ENCODE measurements at regions not wholly inside any gene's neighbourhood (a gene's known extent, or its start where the extent isn't known, plus 50 kb on each side); places are given as distances from the start of the nearest gene placed in this dataset.

DNA sequence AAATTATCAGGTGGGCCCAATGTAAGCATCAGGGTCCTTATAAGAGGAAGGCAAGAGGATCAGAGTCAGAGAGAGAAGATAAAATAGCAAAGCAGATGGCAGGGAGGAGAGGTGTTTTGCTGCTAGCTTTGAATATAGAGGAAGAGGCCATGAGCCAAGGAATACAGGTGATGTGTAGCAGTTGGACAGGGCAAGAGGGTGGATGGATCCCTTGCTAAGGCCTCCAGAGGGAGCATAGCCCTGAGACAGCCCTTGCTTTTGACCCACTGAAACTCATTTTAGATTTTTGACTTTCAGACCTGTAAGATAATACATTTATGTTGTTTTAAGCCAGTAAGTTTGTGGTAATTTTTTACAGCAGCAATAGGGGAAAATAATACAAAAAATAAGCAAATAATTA lies 116.6 kb upstream of the PARD3B start:
- Histone ChIP-seq H3K9ac (ENCODE audit: low read length) (no peak overlapping the region), H3K9me3 (replicated peaks; ENCODE audit: insufficient read depth, low read length) (no peaks in the 10 kb centered on the region), H3K4me1 (ENCODE audit: low read length) (no peaks in the 10 kb centered on the region), H4K20me1 (ENCODE audit: insufficient read depth, low read length) (no peaks in the 10 kb centered on the region), H3K4me3 (ENCODE audit: low read length) (no peak overlapping the region), H2AFZ (ENCODE audit: low read length) (no peak overlapping the region), H3K79me2 (ENCODE audit: low read length) (no peaks in the 10 kb centered on the region), H3K27ac (ENCODE audit: low read length) (no peak overlapping the region), H3K9me2 (replicated peaks; ENCODE audit: insufficient read depth, low read length) (no peaks in the 10 kb centered on the region), H3K36me3 (replicated peaks; ENCODE audit: insufficient read depth, low read length) (no peaks in the 10 kb centered on the region), H3F3A (ENCODE audit: insufficient read depth, low read length) (no peaks in the 10 kb centered on the region), H3K27me3 (replicated peaks; ENCODE audit: insufficient read depth, low read length) (no peaks in the 10 kb centered on the region), H3K4me2 (ENCODE audit: low read depth, low read length) (no peak overlapping the region)
- no peak for DNase-seq
- TF ChIP-seq, protein P1, sequence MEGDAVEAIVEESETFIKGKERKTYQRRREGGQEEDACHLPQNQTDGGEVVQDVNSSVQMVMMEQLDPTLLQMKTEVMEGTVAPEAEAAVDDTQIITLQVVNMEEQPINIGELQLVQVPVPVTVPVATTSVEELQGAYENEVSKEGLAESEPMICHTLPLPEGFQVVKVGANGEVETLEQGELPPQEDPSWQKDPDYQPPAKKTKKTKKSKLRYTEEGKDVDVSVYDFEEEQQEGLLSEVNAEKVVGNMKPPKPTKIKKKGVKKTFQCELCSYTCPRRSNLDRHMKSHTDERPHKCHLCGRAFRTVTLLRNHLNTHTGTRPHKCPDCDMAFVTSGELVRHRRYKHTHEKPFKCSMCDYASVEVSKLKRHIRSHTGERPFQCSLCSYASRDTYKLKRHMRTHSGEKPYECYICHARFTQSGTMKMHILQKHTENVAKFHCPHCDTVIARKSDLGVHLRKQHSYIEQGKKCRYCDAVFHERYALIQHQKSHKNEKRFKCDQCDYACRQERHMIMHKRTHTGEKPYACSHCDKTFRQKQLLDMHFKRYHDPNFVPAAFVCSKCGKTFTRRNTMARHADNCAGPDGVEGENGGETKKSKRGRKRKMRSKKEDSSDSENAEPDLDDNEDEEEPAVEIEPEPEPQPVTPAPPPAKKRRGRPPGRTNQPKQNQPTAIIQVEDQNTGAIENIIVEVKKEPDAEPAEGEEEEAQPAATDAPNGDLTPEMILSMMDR (IDR thresholded peaks at IDR 0.05; ENCODE audit: low read length), result no peak
- TF ChIP-seq EZH2 (optimal IDR thresholded peaks at IDR 0.05; ENCODE audit: low read depth, low read length) (no peak), EZH2phosphoT487 (IDR thresholded peaks at IDR 0.05; ENCODE audit: low read length) (no peak)

DNA sequence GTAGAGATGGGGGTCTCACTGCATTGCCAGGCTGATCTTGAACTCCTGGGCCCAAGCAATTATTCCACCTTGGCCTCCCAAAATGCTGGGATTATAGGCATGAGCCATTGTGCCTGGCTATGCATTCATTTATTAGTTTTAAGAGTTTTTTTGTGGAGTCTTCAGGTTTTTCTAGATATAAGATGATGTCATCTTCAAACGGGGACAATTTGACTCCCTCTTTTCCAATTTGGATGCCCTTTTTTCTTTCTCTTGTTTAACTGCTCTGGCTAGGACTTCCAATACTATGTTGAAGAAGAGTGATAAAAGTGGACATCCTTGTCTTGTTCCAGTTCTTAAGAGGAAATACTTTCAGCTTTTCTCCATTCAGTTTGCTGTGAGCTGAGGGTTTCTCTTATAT lies 113.7 kb upstream of the PARD3B start:
- H3K9me3 ChIP-seq (replicated peaks; ENCODE audit: insufficient read depth, low read length), result no peaks in the 10 kb centered on the region
- no peak overlapping the region for H2AFZ ChIP-seq (ENCODE audit: low read length)
- H3K4me1 ChIP-seq (ENCODE audit: low read length), result no peaks in the 10 kb centered on the region
- no peak for DNase-seq
- H4K20me1 ChIP-seq (ENCODE audit: insufficient read depth, low read length), result no peaks in the 10 kb centered on the region
- H3K9me2 ChIP-seq (replicated peaks; ENCODE audit: insufficient read depth, low read length), result no peaks in the 10 kb centered on the region
- H3F3A ChIP-seq (ENCODE audit: insufficient read depth, low read length), result no peaks in the 10 kb centered on the region
- no peaks in the 10 kb centered on the region for H3K36me3 ChIP-seq (replicated peaks; ENCODE audit: insufficient read depth, low read length)
- H3K27ac ChIP-seq (ENCODE audit: low read length), result no peak overlapping the region
- no peaks in the 10 kb centered on the region for H3K79me2 ChIP-seq (ENCODE audit: low read length)
- H3K9ac ChIP-seq (ENCODE audit: low read length), result no peak overlapping the region
- TF ChIP-seq, protein P1 (IDR thresholded peaks at IDR 0.05; ENCODE audit: low read length), result no peak
- TF ChIP-seq EZH2phosphoT487 (IDR thresholded peaks at IDR 0.05; ENCODE audit: low read length) (no peak), EZH2 (optimal IDR thresholded peaks at IDR 0.05; ENCODE audit: low read depth, low read length) (no peak)
- no peak overlapping the region for H3K4me3 ChIP-seq (ENCODE audit: low read length)
- no peak overlapping the region for H3K4me2 ChIP-seq (ENCODE audit: low read depth, low read length)
- H3K27me3 ChIP-seq (replicated peaks; ENCODE audit: insufficient read depth, low read length), result no peaks in the 10 kb centered on the region

DNA sequence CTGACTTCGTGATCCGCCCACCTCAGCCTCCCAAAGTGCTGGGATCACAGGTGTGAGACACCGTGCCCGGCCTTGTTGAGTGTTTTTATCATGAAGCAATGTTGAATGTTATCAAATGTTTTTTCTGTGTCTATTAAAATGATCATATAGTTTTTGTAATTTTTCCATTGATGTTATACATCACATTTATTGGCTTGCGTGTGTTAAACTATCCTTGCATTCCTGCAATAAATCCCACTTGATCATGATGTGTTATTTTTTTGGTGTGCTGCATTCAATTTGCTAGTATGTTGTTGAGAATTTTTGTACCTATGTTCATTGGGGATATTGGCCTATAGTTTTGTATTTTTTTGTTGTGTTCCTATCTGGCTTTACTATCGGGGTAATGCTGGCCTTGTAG lies 113.1 kb upstream of the PARD3B start:
- no peak for DNase-seq
- Histone ChIP-seq H3K27ac (ENCODE audit: low read length) (no peak overlapping the region), H3K4me2 (ENCODE audit: low read depth, low read length) (no peak overlapping the region), H3K79me2 (ENCODE audit: low read length) (no peaks in the 10 kb centered on the region), H2AFZ (ENCODE audit: low read length) (no peak overlapping the region), H4K20me1 (ENCODE audit: insufficient read depth, low read length) (no peaks in the 10 kb centered on the region), H3K9ac (ENCODE audit: low read length) (no peak overlapping the region), H3K4me3 (ENCODE audit: low read length) (no peak overlapping the region), H3F3A (ENCODE audit: insufficient read depth, low read length) (no peaks in the 10 kb centered on the region), H3K4me1 (ENCODE audit: low read length) (no peaks in the 10 kb centered on the region), H3K36me3 (replicated peaks; ENCODE audit: insufficient read depth, low read length) (no peaks in the 10 kb centered on the region), H3K27me3 (replicated peaks; ENCODE audit: insufficient read depth, low read length) (no peaks in the 10 kb centered on the region), H3K9me2 (replicated peaks; ENCODE audit: insufficient read depth, low read length) (no peaks in the 10 kb centered on the region), H3K9me3 (replicated peaks; ENCODE audit: insufficient read depth, low read length) (no peaks in the 10 kb centered on the region)
- TF ChIP-seq EZH2phosphoT487 (IDR thresholded peaks at IDR 0.05; ENCODE audit: low read length) (no peak), EZH2 (optimal IDR thresholded peaks at IDR 0.05; ENCODE audit: low read depth, low read length) (no peak)
- TF ChIP-seq, protein P1 (IDR thresholded peaks at IDR 0.05; ENCODE audit: low read length), result no peak
